ENCODE measurements at regions not wholly inside any gene's neighbourhood (a gene's known extent, or its start where the extent isn't known, plus 50 kb on each side); places are given as distances from the start of the nearest gene placed in this dataset.

- no peaks in the 10 kb centered on the region for H3K9me3 ChIP-seq (ENCODE audit: low read depth)
- H3K4me1 ChIP-seq (ENCODE audit: insufficient read depth) = no peaks in the 10 kb centered on the region
- H3K9ac ChIP-seq = no peak overlapping the region
- H3K27ac ChIP-seq = no peak overlapping the region
- DNase-seq = no peak
- H3K79me2 ChIP-seq (ENCODE audit: insufficient read depth) = no peaks in the 10 kb centered on the region
- H3K4me3 ChIP-seq = no peak overlapping the region
- H3K4me2 ChIP-seq (ENCODE audit: unreplicated experiment) = no peak overlapping the region
- TF ChIP-seq EZH2 (IDR thresholded peaks at IDR 0.05; ENCODE audit: insufficient read depth, poor library complexity, severe bottlenecking) (no peak), EZH2phosphoT487 (IDR thresholded peaks at IDR 0.05; ENCODE audit: insufficient read depth, low read depth) (no peak)
- no peaks in the 10 kb centered on the region for H4K20me1 ChIP-seq (ENCODE audit: insufficient read depth)
- H2AFZ ChIP-seq = no peak overlapping the region
- H3K9me2 ChIP-seq (ENCODE audit: insufficient read depth) = no peaks in the 10 kb centered on the region
- no peaks in the 10 kb centered on the region for H3K27me3 ChIP-seq (replicated peaks; ENCODE audit: insufficient read depth)
- no peaks in the 10 kb centered on the region for H3F3A ChIP-seq (ENCODE audit: insufficient read depth)
- 7 to 11% methylated on average over 5 of the region's 5 CpGs for WGBS, 2 experiments (ENCODE audit: low coverage in 1 of 2, low lambda C conversion rate in 2 of 2, missing lambda C conversion rate in 2 of 2)
- in situ Hi-C loops (cut with MboI) = no loop called here
- no peaks in the 10 kb centered on the region for H3K36me3 ChIP-seq (ENCODE audit: low read depth)
Observed at GRCh38 chr5:164680812-164681520, 1175.5 kb downstream of the MAT2B start.

GRCh38 chr5:164687391-164687790 is 1182.0 kb downstream of the MAT2B start:
- no peak overlapping the region for H3K9ac ChIP-seq
- no peak for DNase-seq
- no peaks in the 10 kb centered on the region for H3K4me1 ChIP-seq (ENCODE audit: insufficient read depth)
- H4K20me1 ChIP-seq (ENCODE audit: insufficient read depth) = no peaks in the 10 kb centered on the region
- in situ Hi-C loops (cut with MboI) = no loop called here
- no peak overlapping the region for H2AFZ ChIP-seq
- H3K9me2 ChIP-seq (ENCODE audit: insufficient read depth) = no peaks in the 10 kb centered on the region
- no peaks in the 10 kb centered on the region for H3K36me3 ChIP-seq (ENCODE audit: low read depth)
- no peaks in the 10 kb centered on the region for H3F3A ChIP-seq (ENCODE audit: insufficient read depth)
- H3K79me2 ChIP-seq (ENCODE audit: insufficient read depth) = no peaks in the 10 kb centered on the region
- no peak overlapping the region for H3K4me2 ChIP-seq (ENCODE audit: unreplicated experiment)
- H3K27me3 ChIP-seq (replicated peaks; ENCODE audit: insufficient read depth) = no peaks in the 10 kb centered on the region
- H3K27ac ChIP-seq = no peak overlapping the region
- no peak overlapping the region for H3K4me3 ChIP-seq
- no peak for TF ChIP-seq EZH2phosphoT487 (IDR thresholded peaks at IDR 0.05; ENCODE audit: insufficient read depth, low read depth)
- no peak for TF ChIP-seq EZH2 (IDR thresholded peaks at IDR 0.05; ENCODE audit: insufficient read depth, poor library complexity, severe bottlenecking)
- no peaks in the 10 kb centered on the region for H3K9me3 ChIP-seq (ENCODE audit: low read depth)

- no peak overlapping the region for H2AFZ ChIP-seq
- H3K4me3 ChIP-seq = no peak overlapping the region
- no peaks in the 10 kb centered on the region for H3K79me2 ChIP-seq (ENCODE audit: insufficient read depth)
- H3K27ac ChIP-seq = no peak overlapping the region
- no peak overlapping the region for H3K9ac ChIP-seq
- no peak for DNase-seq
- H3K9me3 ChIP-seq (ENCODE audit: low read depth) = no peaks in the 10 kb centered on the region
- in situ Hi-C loops (cut with MboI) = no loop called here
- H4K20me1 ChIP-seq (ENCODE audit: insufficient read depth) = no peaks in the 10 kb centered on the region
- no peaks in the 10 kb centered on the region for H3K9me2 ChIP-seq (ENCODE audit: insufficient read depth)
- TF ChIP-seq EZH2 (IDR thresholded peaks at IDR 0.05; ENCODE audit: insufficient read depth, poor library complexity, severe bottlenecking) (no peak), EZH2phosphoT487 (IDR thresholded peaks at IDR 0.05; ENCODE audit: insufficient read depth, low read depth) (no peak)
- H3F3A ChIP-seq (ENCODE audit: insufficient read depth) = no peaks in the 10 kb centered on the region
- H3K27me3 ChIP-seq (replicated peaks; ENCODE audit: insufficient read depth) = no peaks in the 10 kb centered on the region
- no peak overlapping the region for H3K4me2 ChIP-seq (ENCODE audit: unreplicated experiment)
- H3K36me3 ChIP-seq (ENCODE audit: low read depth) = no peaks in the 10 kb centered on the region
- H3K4me1 ChIP-seq (ENCODE audit: insufficient read depth) = no peaks in the 10 kb centered on the region
- WGBS, 2 experiments (ENCODE audit: low coverage in 1 of 2, low lambda C conversion rate in 2 of 2, missing lambda C conversion rate in 2 of 2) = 18 to 20% methylated on average over 2 of the region's 2 CpGs
Observed at GRCh38 chr5:164688437-164688836, 1183.0 kb downstream of the MAT2B start.

GRCh38 chr5:164708831-164709230 is 1203.4 kb downstream of the MAT2B start:
- H3K79me2 ChIP-seq (ENCODE audit: insufficient read depth) = no peaks in the 10 kb centered on the region
- no peaks in the 10 kb centered on the region for H3F3A ChIP-seq (ENCODE audit: insufficient read depth)
- H3K9ac ChIP-seq = no peak overlapping the region
- H3K27me3 ChIP-seq (replicated peaks; ENCODE audit: insufficient read depth) = no peaks in the 10 kb centered on the region
- H3K9me2 ChIP-seq (ENCODE audit: insufficient read depth) = no peaks in the 10 kb centered on the region
- H3K4me3 ChIP-seq = no peak overlapping the region
- in situ Hi-C loops (cut with MboI) = no loop called here
- no peak overlapping the region for H2AFZ ChIP-seq
- no peak overlapping the region for H3K4me2 ChIP-seq (ENCODE audit: unreplicated experiment)
- peaks cover 3% of the 10 kb centered on the region for H3K9me3 ChIP-seq (ENCODE audit: low read depth)
- H3K27ac ChIP-seq = no peak overlapping the region
- no peaks in the 10 kb centered on the region for H3K4me1 ChIP-seq (ENCODE audit: insufficient read depth)
- no peak for DNase-seq
- no peaks in the 10 kb centered on the region for H4K20me1 ChIP-seq (ENCODE audit: insufficient read depth)
- no peaks in the 10 kb centered on the region for H3K36me3 ChIP-seq (ENCODE audit: low read depth)
- no peak for TF ChIP-seq EZH2 (IDR thresholded peaks at IDR 0.05; ENCODE audit: insufficient read depth, poor library complexity, severe bottlenecking)
- no peak for TF ChIP-seq EZH2phosphoT487 (IDR thresholded peaks at IDR 0.05; ENCODE audit: insufficient read depth, low read depth)
- 21 to 30% methylated on average over 7 of the region's 7 CpGs for WGBS, 2 experiments (ENCODE audit: low coverage in 1 of 2, low lambda C conversion rate in 2 of 2, missing lambda C conversion rate in 2 of 2)

GRCh38 chr5:164713682-164714081 is 1208.3 kb downstream of the MAT2B start:
- Histone ChIP-seq H3K9ac (no peak overlapping the region), H3K36me3 (ENCODE audit: low read depth) (no peaks in the 10 kb centered on the region), H3F3A (ENCODE audit: insufficient read depth) (no peaks in the 10 kb centered on the region), H3K79me2 (ENCODE audit: insufficient read depth) (no peaks in the 10 kb centered on the region), H3K4me3 (no peak overlapping the region), H4K20me1 (ENCODE audit: insufficient read depth) (no peaks in the 10 kb centered on the region), H3K4me2 (ENCODE audit: unreplicated experiment) (no peak overlapping the region), H3K9me2 (ENCODE audit: insufficient read depth) (no peaks in the 10 kb centered on the region), H3K4me1 (ENCODE audit: insufficient read depth) (no peaks in the 10 kb centered on the region), H3K9me3 (ENCODE audit: low read depth) (peaks cover 2% of the 10 kb centered on the region), H3K27me3 (replicated peaks; ENCODE audit: insufficient read depth) (no peaks in the 10 kb centered on the region), H3K27ac (no peak overlapping the region), H2AFZ (no peak overlapping the region)
- no peak for DNase-seq
- TF ChIP-seq EZH2phosphoT487 (IDR thresholded peaks at IDR 0.05; ENCODE audit: insufficient read depth, low read depth) (no peak), EZH2 (IDR thresholded peaks at IDR 0.05; ENCODE audit: insufficient read depth, poor library complexity, severe bottlenecking) (no peak)
- whole genome bisulfite sequencing, 2 experiments (ENCODE audit: low coverage in 1 of 2, low lambda C conversion rate in 2 of 2, missing lambda C conversion rate in 2 of 2) = 15 to 18% methylated on average over 2 of the region's 2 CpGs
- in situ Hi-C loops (cut with MboI) = no loop called here
